Gastrocnemius medialis (tissue), 4 donors: ENCODE measurements at regions not wholly inside any gene's neighbourhood (a gene's known extent, or its start where the extent isn't known, plus 50 kb on each side); places are given as distances from the start of the nearest gene placed in this dataset.

ENCODE experiments used
- CTCF ChIP-seq, 5 experiments: fragments of 450-650 bp in 3 of 5; fragments of 200-600 bp in 2 of 5; sonication (generic) in 2 of 5; IDR thresholded peaks in 4 of 5; conservative IDR thresholded peaks in 1 of 5; 1 replicate in 4 of 5; 2 replicates in 1 of 5; pipeline ENCODE4 v1.5.1; 2016 to 2019; ENCODE audit warnings: antibody characterized with exemption in 5 of 5, mild to moderate bottlenecking in 3 of 5, moderate library complexity in 3 of 5
- POLR2A ChIP-seq, 2 donors: fragments of 450-650 bp; IDR thresholded peaks; one replicate each; pipeline ENCODE4 v1.6.1; 2017; ENCODE audit warnings: antibody characterized with exemption in 2 of 2, mild to moderate bottlenecking in 2 of 2, moderate library complexity in 2 of 2

DNA sequence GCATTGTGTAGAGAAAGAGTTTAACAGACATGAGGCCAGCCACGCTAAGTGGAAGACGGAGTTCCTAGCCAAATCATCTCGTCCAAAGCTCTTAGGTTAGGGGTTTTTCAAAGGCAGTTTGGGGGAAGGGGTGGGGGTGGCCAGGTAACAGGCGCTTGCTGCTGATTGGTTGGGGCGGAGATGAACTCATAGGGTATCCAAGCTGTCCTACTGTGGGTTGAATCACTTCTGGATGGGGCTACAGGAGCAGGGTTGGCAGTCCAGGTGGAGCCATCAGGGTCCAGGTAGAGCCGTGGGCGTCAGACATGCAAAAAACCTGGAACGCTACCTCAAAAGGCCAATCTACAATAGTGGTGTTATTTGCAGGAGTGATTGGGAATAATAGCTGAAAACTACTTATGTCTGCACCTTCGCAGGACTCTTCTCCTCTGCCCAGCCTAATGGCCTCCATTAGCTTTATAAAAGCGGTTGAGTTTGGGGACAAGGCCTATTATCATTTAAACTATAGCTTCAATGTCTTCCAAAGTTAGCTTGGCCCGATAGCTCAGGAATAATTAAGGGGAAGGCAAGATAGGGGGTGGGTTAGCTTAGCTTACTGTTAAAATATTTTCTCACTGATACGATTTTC, 579.6 kb downstream of the NLGN4X start:
- TF ChIP-seq CTCF (IDR thresholded peaks at IDR 0.05 in 4 of 5, conservative IDR thresholded peaks at IDR 0.05 in 1 of 5) (no peak), POLR2A (IDR thresholded peaks at IDR 0.05) (no peak)
